MM.1S (cell line): ENCODE measurements at regions not wholly inside any gene's neighbourhood (a gene's known extent, or its start where the extent isn't known, plus 50 kb on each side); places are given as distances from the start of the nearest gene placed in this dataset.

Source experiments
- DNase-seq: peaks from one replicate; pipeline ENCODE4 v3.0.0-alpha.2; 2015
- H2AFZ ChIP-seq: fragments of 300-600 bp; sonication (generic); 2 replicates; pipeline ENCODE4 v1.6.0; 2016; ENCODE audit warnings: antibody characterized with exemption, low read length
- H3F3A ChIP-seq: fragments of 300-600 bp; sonication (generic); 2 replicates; pipeline ENCODE4 v1.6.1; 2016; ENCODE audit warnings: mild to moderate bottlenecking, antibody characterized with exemption, low read length, moderate library complexity, mixed read lengths; ENCODE audit not compliant: insufficient read depth
- H3K27ac ChIP-seq: fragments of 300-600 bp; sonication (generic); 2 replicates; pipeline ENCODE4 v1.5.1; 2016; ENCODE audit warnings: mild to moderate bottlenecking, low read length
- H3K27me3 ChIP-seq: fragments of 300-600 bp; sonication (generic); replicated peaks from 2 replicates; pipeline ENCODE4 v1.6.0; 2016; ENCODE audit warnings: low read length; ENCODE audit not compliant: insufficient read depth
- H3K36me3 ChIP-seq: fragments of 300-600 bp; sonication (generic); replicated peaks from 2 replicates; pipeline ENCODE4 v1.6.1; 2016; ENCODE audit warnings: mild to moderate bottlenecking, low read length, mixed read lengths; ENCODE audit not compliant: insufficient read depth
- H3K4me1 ChIP-seq: fragments of 300-600 bp; sonication (generic); 2 replicates; pipeline ENCODE4 v1.6.1; 2016; ENCODE audit warnings: low read length, mixed read lengths
- H3K4me2 ChIP-seq: fragments of 300-600 bp; sonication (generic); 2 replicates; pipeline ENCODE4 v1.6.0; 2016; ENCODE audit warnings: low read depth, low read length
- H3K4me3 ChIP-seq: fragments of 300-600 bp; sonication (generic); 2 replicates; pipeline ENCODE4 v1.5.1; 2016; ENCODE audit warnings: low read length, mixed read lengths
- H3K79me2 ChIP-seq: fragments of 300-600 bp; sonication (generic); 2 replicates; pipeline ENCODE4 v1.6.1; 2016; ENCODE audit warnings: mixed run types, low read length, mixed read lengths
- H3K9ac ChIP-seq: fragments of 300-600 bp; sonication (generic); 2 replicates; pipeline ENCODE4 v1.6.1; 2016; ENCODE audit warnings: low read length, mixed read lengths
- H3K9me2 ChIP-seq: fragments of 300-600 bp; sonication (generic); replicated peaks from 2 replicates; pipeline ENCODE4 v1.6.1; 2016; ENCODE audit warnings: mild to moderate bottlenecking, low read length, mixed read lengths; ENCODE audit not compliant: insufficient read depth
- H3K9me3 ChIP-seq: fragments of 300-600 bp; sonication (generic); replicated peaks from 2 replicates; pipeline ENCODE4 v1.6.1; 2016; ENCODE audit warnings: mild to moderate bottlenecking, low read length, mixed read lengths; ENCODE audit not compliant: insufficient read depth
- H4K20me1 ChIP-seq: fragments of 300-600 bp; sonication (generic); 2 replicates; pipeline ENCODE4 v1.6.1; 2016; ENCODE audit warnings: mild to moderate bottlenecking, low read length, moderate library complexity, mixed read lengths; ENCODE audit not compliant: insufficient read depth
- CTCF ChIP-seq: fragments of 300-600 bp; sonication (generic); IDR thresholded peaks from 2 replicates; pipeline ENCODE4 v1.5.1; 2016; ENCODE audit warnings: antibody characterized with exemption, low read length, mixed read lengths
- EZH2 ChIP-seq: fragments of 300-600 bp; sonication (generic); optimal IDR thresholded peaks from 2 replicates; pipeline ENCODE3; 2017; ENCODE audit warnings: low read depth, mild to moderate bottlenecking, antibody characterized with exemption, low read length, mixed read lengths
- EZH2phosphoT487 ChIP-seq: fragments of 300-600 bp; sonication (generic); IDR thresholded peaks from 2 replicates; pipeline ENCODE4 v1.6.1; 2018; ENCODE audit warnings: antibody characterized with exemption, low read length

DNA sequence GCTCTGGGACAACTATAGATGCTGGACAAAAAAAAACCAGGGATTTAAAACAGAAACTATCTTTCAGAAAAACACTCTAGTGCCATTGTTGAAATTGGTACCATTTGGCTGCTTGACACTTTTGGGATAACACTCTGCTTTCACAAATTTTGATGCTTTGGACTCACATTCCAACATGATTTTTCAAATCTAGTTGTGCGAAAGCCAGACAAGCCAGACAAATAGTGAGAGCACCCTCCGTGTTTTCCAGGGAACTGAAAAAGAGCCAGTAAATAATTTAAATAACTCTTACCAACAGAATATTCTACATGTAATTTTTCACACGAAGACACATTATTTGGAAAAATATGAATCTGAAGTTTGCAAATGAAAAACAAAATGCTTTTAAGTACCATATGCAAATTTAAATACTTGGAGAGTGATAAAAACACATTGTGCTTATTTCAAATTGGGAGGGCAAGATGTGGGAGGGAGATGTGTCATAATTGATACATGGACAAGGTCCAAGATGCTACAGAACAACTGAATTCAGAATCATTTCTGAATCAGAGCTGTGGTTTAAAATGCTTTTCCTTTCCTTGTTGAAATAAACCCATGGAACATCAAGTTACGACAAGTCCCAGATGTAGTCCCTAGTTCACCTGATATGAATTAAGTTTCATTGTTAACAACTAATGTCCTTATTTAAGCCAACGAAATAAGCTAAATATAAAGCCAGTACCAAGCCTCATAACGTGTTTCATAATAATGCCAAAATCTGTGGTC, 144.2 kb upstream of the SOX2 start:
- no peak for DNase-seq
- H3K4me3 ChIP-seq: no peak overlapping the region
- no peak for TF ChIP-seq EZH2
- TF ChIP-seq EZH2phosphoT487: no peak
- TF ChIP-seq CTCF: no peak

DNA sequence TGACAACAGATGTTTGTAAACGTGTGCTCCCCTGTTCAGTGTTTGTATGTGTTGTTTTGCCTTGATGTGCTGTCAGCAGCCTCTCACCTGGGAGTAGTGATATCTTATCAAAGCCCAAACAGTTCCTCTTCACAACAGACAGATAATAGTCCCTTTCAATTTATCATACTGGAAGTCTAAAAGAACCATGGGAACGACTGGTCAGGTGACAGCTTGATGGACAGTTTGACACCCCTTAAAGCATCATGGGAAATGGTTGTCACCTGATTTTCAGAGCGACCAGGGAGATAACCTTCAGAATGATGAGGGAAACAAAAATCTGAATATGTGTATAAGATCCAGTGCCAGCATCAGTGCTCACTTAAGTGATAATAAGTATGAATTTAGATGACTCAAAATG, 146.3 kb upstream of the SOX2 start:
- no peak overlapping the region for H3K27ac ChIP-seq
- TF ChIP-seq EZH2phosphoT487 (no peak), CTCF (no peak), EZH2 (no peak)
- H3F3A ChIP-seq: no peaks in the 10 kb centered on the region
- no peak overlapping the region for H3K4me2 ChIP-seq
- no peaks in the 10 kb centered on the region for H3K36me3 ChIP-seq
- no peak overlapping the region for H2AFZ ChIP-seq
- no peak for DNase-seq
- no peak overlapping the region for H3K4me3 ChIP-seq
- H3K9ac ChIP-seq: no peak overlapping the region
- no peaks in the 10 kb centered on the region for H4K20me1 ChIP-seq
- H3K9me2 ChIP-seq: no peaks in the 10 kb centered on the region
- H3K79me2 ChIP-seq: no peaks in the 10 kb centered on the region
- no peaks in the 10 kb centered on the region for H3K9me3 ChIP-seq
- no peaks in the 10 kb centered on the region for H3K27me3 ChIP-seq
- no peaks in the 10 kb centered on the region for H3K4me1 ChIP-seq

More for the DNA sequence above, 144.2 kb upstream of the SOX2 start:
- H3F3A ChIP-seq: no peaks in the 10 kb centered on the region
- no peaks in the 10 kb centered on the region for H3K9me2 ChIP-seq
- no peaks in the 10 kb centered on the region for H4K20me1 ChIP-seq
- H3K36me3 ChIP-seq: no peaks in the 10 kb centered on the region
- no peak overlapping the region for H3K27ac ChIP-seq
- H2AFZ ChIP-seq: no peak overlapping the region
- no peaks in the 10 kb centered on the region for H3K79me2 ChIP-seq
- H3K9me3 ChIP-seq: no peaks in the 10 kb centered on the region
- H3K4me1 ChIP-seq: no peaks in the 10 kb centered on the region
- no peaks in the 10 kb centered on the region for H3K27me3 ChIP-seq
- H3K9ac ChIP-seq: no peak overlapping the region
- H3K4me2 ChIP-seq: no peak overlapping the region

DNA sequence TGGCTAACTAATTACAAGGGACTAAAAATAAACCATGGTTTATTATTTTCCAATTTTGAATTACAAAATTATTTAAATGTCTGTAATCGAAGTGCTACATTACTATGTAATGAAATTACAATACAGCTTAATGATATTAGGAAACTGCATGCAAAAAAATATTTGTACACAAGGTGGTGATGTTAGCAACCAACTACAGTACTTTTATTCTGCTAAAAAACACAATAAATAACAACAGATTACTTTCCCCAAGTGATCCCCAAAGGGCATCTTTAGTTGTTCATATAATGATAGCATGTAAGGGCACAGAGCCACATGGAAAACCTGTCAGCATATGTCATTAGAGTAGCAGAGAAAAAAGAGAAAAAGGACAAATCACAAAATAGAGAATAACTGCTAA, 147.5 kb upstream of the SOX2 start:
- no peak for DNase-seq
- Histone ChIP-seq H3K79me2 (no peaks in the 10 kb centered on the region), H3F3A (no peaks in the 10 kb centered on the region), H4K20me1 (no peaks in the 10 kb centered on the region), H3K27me3 (no peaks in the 10 kb centered on the region), H3K27ac (no peak overlapping the region), H2AFZ (no peak overlapping the region), H3K9ac (no peak overlapping the region), H3K36me3 (no peaks in the 10 kb centered on the region), H3K4me1 (no peaks in the 10 kb centered on the region), H3K4me3 (no peak overlapping the region), H3K9me3 (no peaks in the 10 kb centered on the region), H3K4me2 (no peak overlapping the region), H3K9me2 (no peaks in the 10 kb centered on the region)
- TF ChIP-seq CTCF (no peak), EZH2phosphoT487 (no peak), EZH2 (no peak)
